Stimulated activated CD8-positive, alpha-beta memory T cell treated with anti-CD3 and anti-CD28 coated beads, Interleukin-7, amount 100 ng/mL, for 1 hour (primary cell): ENCODE measurements at regions not wholly inside any gene's neighbourhood (a gene's known extent, or its start where the extent isn't known, plus 50 kb on each side); places are given as distances from the start of the nearest gene placed in this dataset.
"Not testable (repeated sequence)": the region's sequence is repeated elsewhere in the genome, so short reads cannot be mapped to it uniquely, and the experiment has no call there.

Experiments used
- DNase-seq, 2 donors: peaks; one replicate each; pipeline ENCODE4 v3.0.0-alpha.2; 2020; ENCODE audit warnings: low read depth in 2 of 2

- DNase-seq: no peak
These were observed 233.1 kb downstream of the GADD45G start for GRCh38 chr9:89837934-89838310.

DNA sequence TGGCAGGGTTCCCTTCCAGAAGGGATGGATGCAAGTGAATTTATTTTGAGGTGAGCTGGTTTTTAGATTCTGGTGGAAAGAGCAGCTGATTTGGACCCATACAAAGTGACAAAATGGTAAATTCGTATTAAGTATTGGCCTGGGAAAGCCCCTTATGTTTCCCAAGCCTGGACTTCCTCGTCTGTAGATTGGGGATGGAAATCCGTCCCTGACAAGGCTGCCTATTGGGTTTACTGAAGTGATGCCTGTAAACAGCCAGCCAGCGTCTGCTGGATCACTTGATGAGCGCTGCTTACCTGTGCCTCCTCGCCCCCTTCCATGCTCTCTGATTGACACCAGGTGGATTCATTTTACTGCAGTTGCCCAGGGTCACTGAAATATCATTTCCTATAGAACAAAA lies 233.8 kb downstream of the GADD45G start:
- no peak for DNase-seq

GRCh38 chr9:89839449-89839848 lies 234.6 kb downstream of the GADD45G start:
- DNase-seq: no peak

DNA sequence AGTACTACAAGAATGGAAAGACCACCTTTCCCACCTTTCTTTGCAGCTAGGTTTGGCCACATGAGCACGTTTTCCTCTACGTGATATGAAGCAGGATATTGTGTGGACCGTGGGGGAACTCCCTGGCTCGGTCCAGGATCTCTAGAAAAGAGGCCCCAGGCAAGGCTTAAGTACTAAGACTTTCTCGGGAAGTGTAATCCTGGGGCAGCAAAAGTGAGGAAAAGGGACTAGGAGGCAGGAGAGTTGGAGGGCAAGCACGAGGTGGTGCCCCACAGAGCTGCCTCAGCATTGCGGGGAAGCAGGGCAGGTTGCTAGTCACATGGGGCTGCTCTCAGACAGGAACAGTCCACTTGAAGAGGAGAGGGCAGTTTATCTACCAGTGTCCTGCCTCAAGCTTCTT lies 235.1 kb downstream of the GADD45G start:
- DNase-seq: no peak

- no peak for DNase-seq
These were observed 236.6 kb downstream of the GADD45G start for GRCh38 chr9:89841456-89841855.

DNA sequence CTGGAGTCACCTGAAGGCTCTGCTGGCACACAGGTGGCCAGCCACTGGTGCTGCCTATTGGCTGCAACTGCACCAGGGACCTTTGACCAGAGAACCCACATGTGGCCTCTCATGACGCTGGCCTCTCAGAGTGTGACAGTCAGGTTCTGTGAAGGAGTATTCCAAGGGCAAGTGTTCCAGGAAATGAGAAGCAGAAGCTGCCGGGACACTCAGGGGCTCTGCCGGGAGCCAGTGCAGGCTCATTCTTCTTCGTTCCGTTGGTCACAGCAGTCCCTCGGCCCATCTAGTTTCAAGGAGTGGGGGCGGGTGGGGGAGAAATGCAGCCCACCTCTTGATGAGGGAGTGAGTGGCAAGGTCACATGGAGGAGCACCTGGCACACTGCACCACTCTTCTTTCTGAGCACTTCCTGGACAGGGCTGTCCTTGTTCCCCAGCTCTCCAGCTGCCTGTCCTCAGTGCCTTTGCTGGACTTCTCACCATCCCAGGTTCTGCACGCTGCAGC lies 237.5 kb downstream of the GADD45G start:
- no peak for DNase-seq

DNA sequence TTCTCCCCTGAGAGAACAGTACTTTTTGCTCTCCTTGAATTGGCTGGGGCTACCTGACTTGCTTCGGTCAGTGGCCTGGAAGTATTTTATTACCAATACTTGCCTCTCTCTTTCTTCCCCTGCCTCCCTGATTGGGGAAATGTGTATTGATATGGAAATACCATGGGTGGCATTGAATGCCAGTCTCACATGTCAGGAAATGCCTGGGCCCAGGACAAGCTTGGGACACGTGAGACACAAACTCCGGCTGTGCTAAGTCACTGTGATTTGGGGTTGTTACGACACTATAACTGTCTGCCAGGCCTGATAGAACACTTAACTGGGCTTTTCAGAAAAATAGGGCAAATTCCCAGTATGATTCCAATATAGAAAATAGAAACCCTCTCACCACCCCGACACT lies 238.3 kb downstream of the GADD45G start:
- no peak for DNase-seq

DNA sequence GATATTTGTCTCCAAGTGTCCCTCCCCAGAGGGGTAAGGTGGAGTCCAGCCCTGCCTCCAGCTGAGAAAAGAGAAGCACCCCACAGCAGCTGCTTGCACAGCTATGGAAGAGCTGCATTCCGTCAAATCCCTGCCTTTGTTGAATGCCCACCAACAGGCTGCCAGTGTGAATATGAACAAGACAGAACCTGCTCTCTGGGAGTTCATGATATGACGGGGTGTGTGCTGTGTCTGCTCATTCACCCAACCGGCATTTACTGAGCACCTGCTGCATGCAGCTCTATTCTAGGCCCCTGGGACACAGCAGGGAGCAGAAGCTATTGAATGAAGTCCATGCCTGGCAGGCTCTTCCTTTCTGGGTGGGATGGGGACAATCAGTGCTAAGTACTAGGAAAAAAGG lies 238.8 kb downstream of the GADD45G start:
- DNase-seq: no peak

DNA sequence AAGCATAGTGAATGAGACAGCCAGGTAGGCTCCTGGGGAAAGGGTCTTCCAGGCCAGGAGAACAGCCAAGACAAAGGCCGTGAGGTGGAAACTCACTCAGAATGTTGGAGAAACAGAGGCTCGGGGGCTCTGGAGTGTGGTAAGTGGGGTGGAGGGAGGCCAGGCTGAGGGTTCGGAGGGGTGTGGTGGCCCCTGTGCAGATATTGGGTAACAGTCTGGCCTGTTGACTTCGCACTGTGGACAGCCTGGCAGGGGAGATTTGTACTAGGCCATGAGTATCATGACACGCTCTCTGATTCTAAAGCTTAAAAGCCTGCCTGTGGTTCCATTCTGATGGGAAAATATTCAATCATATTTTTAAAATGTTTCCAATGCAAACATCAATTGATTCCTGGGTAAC lies 239.3 kb downstream of the GADD45G start:
- DNase-seq: no peak

DNA sequence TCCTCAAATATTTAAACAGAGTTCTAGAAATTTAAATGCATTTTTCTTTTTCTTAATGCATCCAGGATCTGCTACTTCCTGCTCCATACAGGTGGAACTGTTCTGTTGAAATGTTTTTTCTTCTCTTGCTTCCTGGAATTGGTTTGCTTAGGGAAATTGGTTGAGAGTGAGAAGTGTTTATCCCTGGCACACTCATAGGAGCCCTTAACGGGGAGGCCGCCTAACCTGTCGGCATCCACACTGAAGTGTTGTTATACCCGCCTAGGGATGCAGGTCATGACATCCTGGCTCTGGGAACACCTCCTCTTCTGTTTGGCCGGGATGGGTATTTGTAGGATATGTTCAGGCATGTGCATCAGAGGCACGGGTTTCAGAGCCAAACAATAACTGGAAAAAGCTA lies 239.7 kb downstream of the GADD45G start:
- no peak for DNase-seq

DNA sequence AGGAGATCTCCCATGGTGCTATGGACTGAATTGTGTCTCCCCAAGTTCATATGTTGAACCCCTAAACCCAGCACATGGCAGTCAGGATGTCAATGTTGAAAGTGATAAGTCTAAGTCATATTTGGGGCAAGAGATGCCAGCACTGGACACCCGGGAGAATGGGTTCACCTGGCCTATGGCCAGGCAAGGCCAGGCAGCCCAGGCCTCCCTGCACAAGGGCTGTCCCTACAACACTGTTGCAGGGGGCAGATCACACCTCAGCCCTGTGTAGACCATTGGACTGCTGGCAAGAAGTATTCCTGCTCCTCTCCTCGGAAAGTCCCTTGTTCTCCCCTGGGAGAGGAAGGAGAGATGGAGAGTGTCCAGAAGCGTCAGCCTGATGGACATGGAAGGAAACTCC lies 240.5 kb downstream of the GADD45G start:
- DNase-seq: no peak

GRCh38 chr9:89845862-89846261 lies 241.1 kb downstream of the GADD45G start:
- no peak for DNase-seq

GRCh38 chr9:89848060-89849040 lies 243.5 kb downstream of the GADD45G start:
- DNase-seq: no peak

GRCh38 chr9:89849096-89849495 lies 244.3 kb downstream of the GADD45G start:
- no peak for DNase-seq

GRCh38 chr9:89850153-89850552 lies 245.3 kb downstream of the GADD45G start:
- no peak for DNase-seq

GRCh38 chr9:89850631-89851325 lies 246.0 kb downstream of the GADD45G start:
- DNase-seq: no peak

DNA sequence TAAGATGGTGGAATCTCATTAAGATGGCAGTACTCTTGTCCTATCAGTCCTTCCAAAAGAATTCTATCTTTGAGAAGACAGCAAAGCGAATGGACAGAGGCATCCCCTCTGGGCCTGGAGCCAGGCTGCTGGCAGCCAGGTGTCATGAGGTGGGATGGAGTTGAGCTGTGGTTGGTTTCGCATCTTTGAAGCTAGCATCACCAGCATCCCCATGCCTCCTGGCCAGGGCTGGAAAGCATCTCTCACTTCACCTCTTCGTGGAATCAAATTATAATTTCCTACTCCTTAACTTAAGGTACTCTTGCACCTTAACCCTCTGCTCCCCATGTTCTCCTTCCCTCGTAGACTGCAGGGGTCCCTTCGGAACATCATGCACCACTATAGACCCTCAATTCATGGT lies 248.3 kb downstream of the GADD45G start:
- no peak for DNase-seq

DNA sequence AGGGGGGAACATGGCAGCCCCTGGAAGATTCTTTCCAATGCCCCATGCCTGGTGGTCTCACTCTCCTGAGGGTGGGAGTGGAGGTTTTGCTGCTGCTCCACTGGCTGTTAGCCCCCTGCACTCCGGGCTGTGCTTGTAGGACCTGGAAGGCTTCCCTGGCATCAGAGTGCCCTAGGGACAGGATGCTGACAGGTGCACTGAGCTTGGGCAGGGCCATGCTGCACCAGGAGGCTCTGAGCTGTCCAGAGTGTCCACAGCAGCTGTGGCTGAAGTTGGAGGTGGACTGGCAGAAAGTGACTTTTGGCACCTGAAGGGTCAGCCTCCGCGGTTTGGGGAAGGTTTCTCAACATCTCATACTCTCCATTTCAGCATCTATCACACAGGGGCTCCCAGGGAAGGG lies 249.1 kb downstream of the GADD45G start:
- DNase-seq: no peak

GRCh38 chr9:89854715-89855475 lies 250.1 kb downstream of the GADD45G start:
- no peak for DNase-seq

DNA sequence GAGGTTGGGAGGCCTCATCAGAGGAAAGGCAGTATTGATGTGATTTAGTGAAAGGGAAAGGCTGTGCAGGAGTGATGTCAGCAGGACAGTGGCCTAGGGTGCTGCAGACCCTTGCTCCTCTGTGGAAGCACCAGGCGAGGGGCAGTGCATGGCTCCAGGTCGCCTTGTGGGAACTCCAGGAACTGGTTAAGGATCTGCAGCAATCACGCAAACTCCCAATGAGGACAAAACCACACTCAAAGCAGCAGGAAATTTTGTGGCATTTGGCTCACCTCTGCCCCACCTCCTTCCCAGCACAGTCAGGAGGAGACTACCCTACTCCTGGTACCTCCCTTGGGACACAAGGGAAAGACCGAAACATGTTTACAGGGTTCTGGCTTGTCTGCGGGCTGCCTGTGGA lies 251.5 kb downstream of the GADD45G start:
- not testable (repeated sequence) for DNase-seq

GRCh38 chr9:89856950-89857349 lies 252.1 kb downstream of the GADD45G start:
- not testable (repeated sequence) for DNase-seq

- DNase-seq: not testable (repeated sequence)
These were observed 255.0 kb downstream of the GADD45G start for GRCh38 chr9:89859842-89860241.
